ENCODE measurements at regions not wholly inside any gene's neighbourhood (a gene's known extent, or its start where the extent isn't known, plus 50 kb on each side); places are given as distances from the start of the nearest gene placed in this dataset.

DNA sequence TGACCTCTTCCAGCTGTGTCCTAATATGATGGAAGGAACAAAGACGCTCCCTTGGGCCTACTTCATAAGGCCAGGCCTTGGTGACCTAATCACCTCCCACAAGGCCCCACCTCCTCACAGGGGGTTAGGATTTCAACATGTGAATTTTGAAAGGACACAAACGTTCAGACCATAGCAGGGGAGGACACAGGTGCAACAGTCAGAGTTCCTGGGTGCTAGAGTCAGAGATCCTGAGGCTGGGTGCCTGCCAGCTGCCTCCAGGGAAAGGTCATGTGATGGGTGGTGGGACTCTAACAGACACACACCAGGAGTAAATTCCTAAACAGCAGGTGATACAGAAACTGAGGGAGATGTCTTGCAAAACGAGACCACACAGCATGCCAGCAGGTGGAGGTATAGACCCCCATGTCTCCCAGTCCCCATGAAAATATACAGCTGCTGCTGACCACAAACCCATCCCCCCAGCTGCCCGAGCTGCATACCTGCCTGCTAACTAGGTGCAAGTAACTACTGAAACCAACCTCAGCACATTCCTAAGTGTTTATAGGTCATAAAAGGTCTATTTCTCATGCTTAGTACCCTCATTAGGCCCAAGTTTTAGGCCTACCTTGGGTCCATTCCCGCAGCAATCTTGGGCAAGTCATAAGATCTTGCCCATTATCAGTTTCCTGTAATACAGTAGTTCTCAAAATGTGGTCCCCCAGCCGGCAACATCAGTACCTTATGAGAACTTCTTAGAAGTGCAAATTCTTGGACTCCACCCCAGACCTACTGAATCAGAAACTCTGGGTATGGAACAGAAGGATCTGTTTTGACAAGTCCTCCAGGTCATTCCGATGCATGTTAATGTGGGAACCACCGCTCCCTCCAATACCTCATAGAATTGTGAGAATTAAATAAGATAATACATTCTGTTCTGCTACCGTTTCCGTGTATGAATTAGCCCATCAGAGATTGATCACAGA is 245.3 kb downstream of the ENC1 start:
- H3K9me1 ChIP-seq (replicated peaks; ENCODE audit: control insufficient read depth, extremely low read depth, insufficient read depth, low read length), result no peaks in the 10 kb centered on the region
- BruUV-seq (replicated peaks), result no TSS peak
- FAIRE-seq (no peak), DNase-seq (ENCODE audit: low read depth, low spot score) (no peak)
- H3K36me3 ChIP-seq (ENCODE audit: control insufficient read depth in 2 of 2, extremely low read depth in 1 of 2, insufficient read depth in 2 of 2, low read length in 2 of 2), result no peaks in the 10 kb centered on the region
- no peaks in the 10 kb centered on the region for H3K79me2 ChIP-seq (ENCODE audit: control insufficient read depth, insufficient read depth, low read length)
- TF ChIP-seq EZH2 (IDR thresholded peaks at IDR 0.05; ENCODE audit: borderline replicate concordance, low read depth, low read length, severe bottlenecking), result no peak
- TF ChIP-seq, protein P1, sequence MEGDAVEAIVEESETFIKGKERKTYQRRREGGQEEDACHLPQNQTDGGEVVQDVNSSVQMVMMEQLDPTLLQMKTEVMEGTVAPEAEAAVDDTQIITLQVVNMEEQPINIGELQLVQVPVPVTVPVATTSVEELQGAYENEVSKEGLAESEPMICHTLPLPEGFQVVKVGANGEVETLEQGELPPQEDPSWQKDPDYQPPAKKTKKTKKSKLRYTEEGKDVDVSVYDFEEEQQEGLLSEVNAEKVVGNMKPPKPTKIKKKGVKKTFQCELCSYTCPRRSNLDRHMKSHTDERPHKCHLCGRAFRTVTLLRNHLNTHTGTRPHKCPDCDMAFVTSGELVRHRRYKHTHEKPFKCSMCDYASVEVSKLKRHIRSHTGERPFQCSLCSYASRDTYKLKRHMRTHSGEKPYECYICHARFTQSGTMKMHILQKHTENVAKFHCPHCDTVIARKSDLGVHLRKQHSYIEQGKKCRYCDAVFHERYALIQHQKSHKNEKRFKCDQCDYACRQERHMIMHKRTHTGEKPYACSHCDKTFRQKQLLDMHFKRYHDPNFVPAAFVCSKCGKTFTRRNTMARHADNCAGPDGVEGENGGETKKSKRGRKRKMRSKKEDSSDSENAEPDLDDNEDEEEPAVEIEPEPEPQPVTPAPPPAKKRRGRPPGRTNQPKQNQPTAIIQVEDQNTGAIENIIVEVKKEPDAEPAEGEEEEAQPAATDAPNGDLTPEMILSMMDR (IDR thresholded peaks at IDR 0.05; ENCODE audit: extremely low read depth in 1 of 2, insufficient read depth in 1 of 2, low read depth in 1 of 2, low read length in 2 of 2), result peak in 1 of 2 donors; percentile 33
- intact Hi-C loops (cut with micrococcal nuclease) (loop anchor here (1.0 kb wide), 1 partner anchor 246 kb away; no protein-coding TSS in a partner anchor), dilution Hi-C loops (cut with MboI; ENCODE audit: extremely low pct_ligation_motif_present, low sequenced_read_pairs) (no loop called here)
- no peak overlapping the region for H3K4me2 ChIP-seq (ENCODE audit: insufficient read depth, low read length)
- H2AFZ ChIP-seq (ENCODE audit: low read depth, low read length), result no peak overlapping the region
- no peak overlapping the region for H3K27ac ChIP-seq (ENCODE audit: insufficient read depth, low read depth, low read length)
- H3K27me3 ChIP-seq (ENCODE audit: control insufficient read depth in 2 of 2, insufficient read depth in 2 of 2, low read length in 2 of 2), result no peaks in the 10 kb centered on the region
- no peak overlapping the region for H3K4me3 ChIP-seq (replicated peaks in 1 of 3; ENCODE audit: insufficient read depth in 1 of 3, low read depth in 1 of 3, low read length in 3 of 3)
- no peak overlapping the region for H3K9ac ChIP-seq (replicated peaks; ENCODE audit: extremely low read depth, insufficient read depth, low read length)
- POLR2A ChIA-PET, result no interaction called here
- no peaks in the 10 kb centered on the region for H4K20me1 ChIP-seq (replicated peaks; ENCODE audit: control insufficient read depth, extremely low read depth, insufficient read depth, low read length)
- CTCF ChIA-PET, result interaction anchor here (0.6 to 2.5 kb wide), 8 partner anchors 13 to 248 kb away, joined by 3 to 20 read pairs (median 6); partner anchors contain the start of gene ENC1
- H3K4me1 ChIP-seq (ENCODE audit: control insufficient read depth, extremely low read depth, insufficient read depth, low read length), result peaks cover 4% of the 10 kb centered on the region
- H3K9me3 ChIP-seq (replicated peaks; ENCODE audit: control insufficient read depth, insufficient read depth, low read length), result no peaks in the 10 kb centered on the region

DNA sequence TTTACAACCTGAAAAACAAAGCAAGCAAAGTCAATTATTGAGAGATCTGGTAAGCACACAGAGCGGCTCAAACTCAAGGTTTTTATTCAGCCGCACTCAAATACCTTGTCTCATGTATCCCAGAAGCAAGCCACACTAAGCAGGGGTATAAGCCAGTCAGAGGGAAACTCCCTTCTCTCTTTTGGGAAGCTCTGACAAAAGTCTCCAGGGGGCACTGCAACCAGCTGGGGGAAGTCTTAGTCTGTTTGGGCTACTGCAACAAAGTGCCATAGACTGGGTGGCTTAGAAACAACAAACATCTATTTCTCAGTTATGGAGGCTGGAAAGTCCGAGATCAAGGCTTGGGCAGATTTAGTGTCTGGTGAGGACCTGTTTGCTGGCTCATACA is 246.0 kb downstream of the ENC1 start:
- H3K27ac ChIP-seq (ENCODE audit: insufficient read depth, low read depth, low read length), result no peak overlapping the region
- H3K9me1 ChIP-seq (replicated peaks; ENCODE audit: control insufficient read depth, extremely low read depth, insufficient read depth, low read length), result no peaks in the 10 kb centered on the region
- H3K4me3 ChIP-seq (replicated peaks in 1 of 3; ENCODE audit: insufficient read depth in 1 of 3, low read depth in 1 of 3, low read length in 3 of 3), result no peak overlapping the region
- no peak overlapping the region for H3K9ac ChIP-seq (replicated peaks; ENCODE audit: extremely low read depth, insufficient read depth, low read length)
- peaks cover 4% of the 10 kb centered on the region for H3K4me1 ChIP-seq (ENCODE audit: control insufficient read depth, extremely low read depth, insufficient read depth, low read length)
- no peaks in the 10 kb centered on the region for H3K79me2 ChIP-seq (ENCODE audit: control insufficient read depth, insufficient read depth, low read length)
- H3K9me3 ChIP-seq (replicated peaks; ENCODE audit: control insufficient read depth, insufficient read depth, low read length), result no peaks in the 10 kb centered on the region
- BruUV-seq (replicated peaks), result no TSS peak
- TF ChIP-seq MYC (IDR thresholded peaks at IDR 0.05; ENCODE audit: low read depth, low read length), result no peak
- no peak for TF ChIP-seq POLR2A (IDR thresholded peaks at IDR 0.05; ENCODE audit: low read depth, low read length)
- TF ChIP-seq POLR2AphosphoS5 (IDR thresholded peaks at IDR 0.05; ENCODE audit: insufficient read depth, low read depth, low read length), result no peak
- TF ChIP-seq EZH2 (IDR thresholded peaks at IDR 0.05; ENCODE audit: borderline replicate concordance, low read depth, low read length, severe bottlenecking), result no peak
- TF ChIP-seq, protein P2, sequence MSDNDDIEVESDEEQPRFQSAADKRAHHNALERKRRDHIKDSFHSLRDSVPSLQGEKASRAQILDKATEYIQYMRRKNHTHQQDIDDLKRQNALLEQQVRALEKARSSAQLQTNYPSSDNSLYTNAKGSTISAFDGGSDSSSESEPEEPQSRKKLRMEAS (IDR thresholded peaks at IDR 0.05; ENCODE audit: insufficient read depth, insufficient read length), result no peak
- no peak for TF ChIP-seq FOS (IDR thresholded peaks at IDR 0.05; ENCODE audit: borderline replicate concordance, insufficient read depth, low read length)
- TF ChIP-seq, protein P1 (IDR thresholded peaks at IDR 0.05; ENCODE audit: extremely low read depth in 1 of 2, insufficient read depth in 1 of 2, low read depth in 1 of 2, low read length in 2 of 2), result peak in 1 of 2 donors; percentile 19
- intact Hi-C loops (cut with micrococcal nuclease), result no loop called here
- DNase-seq (ENCODE audit: low read depth, low spot score) (no peak), FAIRE-seq (no peak)
- dilution Hi-C loops (cut with MboI; ENCODE audit: extremely low pct_ligation_motif_present, low sequenced_read_pairs), result no loop called here
- ChIA-PET POLR2A (no interaction called here), CTCF (interaction anchor here (1.0 to 2.5 kb wide), 6 partner anchors 13 to 248 kb away, joined by 3 to 20 read pairs (median 6); partner anchors contain the start of gene ENC1)
- no peak overlapping the region for H2AFZ ChIP-seq (ENCODE audit: low read depth, low read length)
- no peaks in the 10 kb centered on the region for H3K36me3 ChIP-seq (ENCODE audit: control insufficient read depth in 2 of 2, extremely low read depth in 1 of 2, insufficient read depth in 2 of 2, low read length in 2 of 2)
- no peaks in the 10 kb centered on the region for H4K20me1 ChIP-seq (replicated peaks; ENCODE audit: control insufficient read depth, extremely low read depth, insufficient read depth, low read length)
- no peaks in the 10 kb centered on the region for H3K27me3 ChIP-seq (ENCODE audit: control insufficient read depth in 2 of 2, insufficient read depth in 2 of 2, low read length in 2 of 2)
- H3K4me2 ChIP-seq (ENCODE audit: insufficient read depth, low read length), result no peak overlapping the region

Measured in endothelial cell of umbilical vein (primary cell).